ENCODE measurements at regions not wholly inside any gene's neighbourhood (a gene's known extent, or its start where the extent isn't known, plus 50 kb on each side); places are given as distances from the start of the nearest gene placed in this dataset.
"Not testable (repeated sequence)": the region's sequence is repeated elsewhere in the genome, so short reads cannot be mapped to it uniquely, and the experiment has no call there.

GRCh38 chr20:40968816-40969562, 59.6 kb upstream of the TOP1 start:
- peak overlapping the region; percentile 12 to 56 for H3K4me3 ChIP-seq (ENCODE audit: low read depth in 2 of 2, low read length in 2 of 2)
- in situ Hi-C loops (cut with HindIII; ENCODE audit: low pct_unique_long_range_greater_than_20kb, low sequenced_read_pairs); POLR2A ChIA-PET; H3K36me3 ChIP-seq (ENCODE audit: control insufficient read depth, insufficient read depth, low read length); H3K9me3 ChIP-seq (ENCODE audit: control insufficient read depth, insufficient read depth, low read depth, low read length); BruUV-seq (replicated peaks); H3K4me1 ChIP-seq (ENCODE audit: control insufficient read depth, insufficient read depth, low read length); H3K27ac ChIP-seq (ENCODE audit: low read length); H3K27me3 ChIP-seq (ENCODE audit: control insufficient read depth, insufficient read depth, low read length): not testable (repeated sequence)
- CTCF ChIA-PET, result interaction anchor here (0.7 to 1.1 kb wide), 2 partner anchors 22 to 59 kb away, joined by 3 read pairs; no protein-coding TSS in a partner anchor
- intact Hi-C loops (cut with micrococcal nuclease; ENCODE audit: unreplicated experiment), result loop anchor here (1.0 kb wide), 1 partner anchor 126 kb away; no protein-coding TSS in a partner anchor
- ATAC-seq (peak; percentile 94), DNase-seq (ENCODE audit: low read depth, low spot score) (peak; percentile 42)
- peak; percentile 99 for TF ChIP-seq CTCF (IDR thresholded peaks at IDR 0.05)

GRCh38 chr20:40970218-40970617, 58.4 kb upstream of the TOP1 start:
- Histone ChIP-seq H3K4me1 (ENCODE audit: control insufficient read depth, insufficient read depth, low read length) (no peaks in the 10 kb centered on the region), H3K9me3 (ENCODE audit: control insufficient read depth, insufficient read depth, low read depth, low read length) (no peaks in the 10 kb centered on the region), H3K27ac (ENCODE audit: low read length) (no peak overlapping the region), H3K36me3 (ENCODE audit: control insufficient read depth, insufficient read depth, low read length) (no peaks in the 10 kb centered on the region), H3K4me3 (ENCODE audit: low read depth in 2 of 2, low read length in 2 of 2) (no peak overlapping the region), H3K27me3 (ENCODE audit: control insufficient read depth, insufficient read depth, low read length) (no peaks in the 10 kb centered on the region)
- intact Hi-C loops (cut with micrococcal nuclease; ENCODE audit: unreplicated experiment), result no loop called here
- BruUV-seq (replicated peaks), result no TSS peak
- ChIA-PET POLR2A (no interaction called here), CTCF (no interaction called here)
- DNase-seq (ENCODE audit: low read depth, low spot score), result no peak
- TF ChIP-seq CTCF (IDR thresholded peaks at IDR 0.05), result peak; percentile 44
- TF ChIP-seq REST (IDR thresholded peaks at IDR 0.05; ENCODE audit: insufficient read depth in 1 of 2, low read depth in 2 of 2, low read length in 1 of 2), result no peak
- ATAC-seq, result no peak
- in situ Hi-C loops (cut with HindIII; ENCODE audit: low pct_unique_long_range_greater_than_20kb, low sequenced_read_pairs), result no loop called here

- in situ Hi-C loops (cut with HindIII; ENCODE audit: low pct_unique_long_range_greater_than_20kb, low sequenced_read_pairs) (no loop called here), intact Hi-C loops (cut with micrococcal nuclease; ENCODE audit: unreplicated experiment) (no loop called here)
- Histone ChIP-seq H3K4me3 (ENCODE audit: low read depth in 2 of 2, low read length in 2 of 2) (no peak overlapping the region), H3K4me1 (ENCODE audit: control insufficient read depth, insufficient read depth, low read length) (no peaks in the 10 kb centered on the region), H3K36me3 (ENCODE audit: control insufficient read depth, insufficient read depth, low read length) (no peaks in the 10 kb centered on the region), H3K27me3 (ENCODE audit: control insufficient read depth, insufficient read depth, low read length) (no peaks in the 10 kb centered on the region), H3K27ac (ENCODE audit: low read length) (no peak overlapping the region), H3K9me3 (ENCODE audit: control insufficient read depth, insufficient read depth, low read depth, low read length) (peaks cover 8% of the 10 kb centered on the region; the same call in 1 of the 2 replicates)
- TF ChIP-seq TCF7L2 (IDR thresholded peaks at IDR 0.05; ENCODE audit: low read depth, low read length) (no peak), SIN3A (IDR thresholded peaks at IDR 0.05; ENCODE audit: borderline replicate concordance, insufficient read depth, low read depth, low read length) (no peak), POLR2AphosphoS5 (IDR thresholded peaks at IDR 0.05; ENCODE audit: low read depth, low read length) (no peak), REST (IDR thresholded peaks at IDR 0.05; ENCODE audit: insufficient read depth in 1 of 2, low read depth in 2 of 2, low read length in 1 of 2) (no peak), CTCF (IDR thresholded peaks at IDR 0.05) (no peak)
- BruUV-seq (replicated peaks), result no TSS peak
- POLR2A ChIA-PET, result no interaction called here
- CTCF ChIA-PET, result no interaction called here
- ATAC-seq (no peak), DNase-seq (ENCODE audit: low read depth, low spot score) (no peak)
Observed at GRCh38 chr20:40977218-40977617, 51.4 kb upstream of the TOP1 start.

All from Panc1 (cell line).